Nucleus accumbens (tissue), 56 donors: ENCODE measurements at regions not wholly inside any gene's neighbourhood (a gene's known extent, or its start where the extent isn't known, plus 50 kb on each side); places are given as distances from the start of the nearest gene placed in this dataset.
"Not testable (repeated sequence)": the region's sequence is repeated elsewhere in the genome, so short reads cannot be mapped to it uniquely, and the experiment has no call there.

Source experiments
- DNase-seq, 56 donors: peaks; one replicate each; lab custom pipeline; 2025; lab: John Stamatoyannopoulos, UW

GRCh38 chr6:15817100-15817499 lies 154.3 kb upstream of the DTNBP1 start:
- DNase-seq = no peak

GRCh38 chr6:15816661-15817060 lies 153.8 kb upstream of the DTNBP1 start:
- DNase-seq = no peak

- DNase-seq = not testable (repeated sequence)
Observed at GRCh38 chr6:15813698-15814097, 150.9 kb upstream of the DTNBP1 start.

GRCh38 chr6:15811107-15811506 lies 148.3 kb upstream of the DTNBP1 start:
- DNase-seq = no peak

GRCh38 chr6:15810618-15811017 lies 147.8 kb upstream of the DTNBP1 start:
- DNase-seq = no peak

- DNase-seq = no peak
Observed at GRCh38 chr6:15809367-15809766, 146.5 kb upstream of the DTNBP1 start.

- peak in 30 of 56 donors; percentile 2 to 71 (median 20) for DNase-seq
Observed at GRCh38 chr6:15804164-15805154, 141.6 kb upstream of the DTNBP1 start.

GRCh38 chr6:15802466-15802865 lies 139.6 kb upstream of the DTNBP1 start:
- DNase-seq = no peak

- DNase-seq = no peak
Observed at GRCh38 chr6:15801912-15802311, 139.1 kb upstream of the DTNBP1 start.

- DNase-seq = no peak
Observed at GRCh38 chr6:15800841-15801617, 138.2 kb upstream of the DTNBP1 start.

- no peak for DNase-seq
Observed at GRCh38 chr6:15798533-15799255, 135.9 kb upstream of the DTNBP1 start.

- no peak for DNase-seq
Observed at GRCh38 chr6:15796844-15797243, 134.0 kb upstream of the DTNBP1 start.

GRCh38 chr6:15796130-15796771 lies 133.4 kb upstream of the DTNBP1 start:
- no peak for DNase-seq

- no peak for DNase-seq
Observed at GRCh38 chr6:15793826-15794225, 131.0 kb upstream of the DTNBP1 start.

GRCh38 chr6:15793288-15793687 lies 130.5 kb upstream of the DTNBP1 start:
- DNase-seq = no peak

- no peak for DNase-seq
Observed at GRCh38 chr6:15792842-15793241, 130.0 kb upstream of the DTNBP1 start.

- DNase-seq = no peak
Observed at GRCh38 chr6:15791448-15792181, 128.8 kb upstream of the DTNBP1 start.

GRCh38 chr6:15790116-15790515 lies 127.3 kb upstream of the DTNBP1 start:
- DNase-seq = no peak

- no peak for DNase-seq
Observed at GRCh38 chr6:15786846-15787245, 124.0 kb upstream of the DTNBP1 start.

- DNase-seq = no peak
Observed at GRCh38 chr6:15783484-15783883, 120.7 kb upstream of the DTNBP1 start.
